Thoracic aorta (tissue), 2 donors: ENCODE measurements at regions not wholly inside any gene's neighbourhood (a gene's known extent, or its start where the extent isn't known, plus 50 kb on each side); places are given as distances from the start of the nearest gene placed in this dataset.
"Not testable (repeated sequence)": the region's sequence is repeated elsewhere in the genome, so short reads cannot be mapped to it uniquely, and the experiment has no call there.

Source experiments
- ATAC-seq: fragments of 150-250 bp; one replicate; pipeline ENCODE4 v1.8.0; 2017; ENCODE audit warnings: low read depth; ENCODE audit not compliant: insufficient number of reproducible peaks, low FRiP score
- DNase-seq: peaks from one replicate; pipeline ENCODE4 v3.0.0-alpha.2; 2020; ENCODE audit warnings: low spot score
- H3K27ac ChIP-seq, 2 donors: fragments of 200-600 bp; sonication (generic); 1 replicate in 1 of 2; 2 replicates in 1 of 2; pipeline ENCODE4 v1.5.1; 2016; ENCODE audit warnings: mild to moderate bottlenecking in 2 of 2, moderate library complexity in 2 of 2
- H3K27me3 ChIP-seq: fragments of 200-600 bp; sonication (generic); replicated peaks from 2 replicates; pipeline ENCODE4 v1.6.0; 2016; ENCODE audit warnings: mild to moderate bottlenecking; ENCODE audit not compliant: insufficient read depth
- H3K36me3 ChIP-seq: fragments of 200-600 bp; sonication (generic); one replicate; pipeline ENCODE4 v1.5.1; 2016
- H3K4me1 ChIP-seq, 2 donors: fragments of 200-600 bp; sonication (generic); 1 replicate in 1 of 2; 2 replicates in 1 of 2; pipeline versions ENCODE4 v1.5.1 to v1.6.0; 2016; ENCODE audit warnings: low read depth in 2 of 2, mild to moderate bottlenecking in 1 of 2; ENCODE audit not compliant: control insufficient read depth in 1 of 2
- H3K4me3 ChIP-seq: fragments of 200-600 bp; sonication (generic); 2 replicates; pipeline ENCODE4 v1.5.1; 2016; ENCODE audit warnings: mild to moderate bottlenecking
- H3K9me3 ChIP-seq: fragments of 200-600 bp; sonication (generic); 2 replicates; pipeline ENCODE4 v1.5.1; 2016
- CTCF ChIP-seq: fragments of 200-600 bp; sonication (generic); IDR thresholded peaks from one replicate; pipeline ENCODE4 v1.5.1; 2019; ENCODE audit warnings: antibody characterized with exemption

- Histone ChIP-seq H3K4me3 (no peak overlapping the region), H3K4me1 (no peaks in the 10 kb centered on the region), H3K9me3 (no peaks in the 10 kb centered on the region), H3K27ac (no peak overlapping the region), H3K27me3 (no peaks in the 10 kb centered on the region), H3K36me3 (no peaks in the 10 kb centered on the region)
- DNase-seq (no peak), ATAC-seq (no peak)
- TF ChIP-seq CTCF: no peak
Observed at GRCh38 chr4:124993838-124994237, 281.3 kb upstream of the ANKRD50 start.

GRCh38 chr4:124990398-124990797 lies 277.9 kb upstream of the ANKRD50 start:
- H3K4me3 ChIP-seq: no peak overlapping the region
- no peak overlapping the region for H3K27ac ChIP-seq
- no peak for ATAC-seq
- no peaks in the 10 kb centered on the region for H3K4me1 ChIP-seq
- H3K27me3 ChIP-seq: no peaks in the 10 kb centered on the region
- no peaks in the 10 kb centered on the region for H3K9me3 ChIP-seq
- H3K36me3 ChIP-seq: no peaks in the 10 kb centered on the region
- DNase-seq: no peak
- TF ChIP-seq CTCF: no peak

GRCh38 chr4:124980276-124980752 lies 267.8 kb upstream of the ANKRD50 start:
- DNase-seq (no peak), ATAC-seq (no peak)
- no peak for TF ChIP-seq CTCF
- H3K36me3 ChIP-seq: no peaks in the 10 kb centered on the region
- no peak overlapping the region for H3K4me3 ChIP-seq
- no peaks in the 10 kb centered on the region for H3K27me3 ChIP-seq
- H3K27ac ChIP-seq: no peak overlapping the region
- H3K4me1 ChIP-seq: no peaks in the 10 kb centered on the region
- no peaks in the 10 kb centered on the region for H3K9me3 ChIP-seq

GRCh38 chr4:124978536-124978935 lies 266.0 kb upstream of the ANKRD50 start:
- DNase-seq, H3K4me3 ChIP-seq, H3K36me3 ChIP-seq, H3K4me1 ChIP-seq, H3K27ac ChIP-seq, ATAC-seq, H3K27me3 ChIP-seq, H3K9me3 ChIP-seq: not testable (repeated sequence)

- Histone ChIP-seq H3K4me1 (no peaks in the 10 kb centered on the region), H3K27ac (no peak overlapping the region), H3K36me3 (no peaks in the 10 kb centered on the region), H3K4me3 (no peak overlapping the region), H3K27me3 (no peaks in the 10 kb centered on the region), H3K9me3 (no peaks in the 10 kb centered on the region)
- DNase-seq: no peak
- no peak for ATAC-seq
- no peak for TF ChIP-seq CTCF
Observed at GRCh38 chr4:124977045-124977444, 264.5 kb upstream of the ANKRD50 start.

GRCh38 chr4:124974152-124974551 lies 261.6 kb upstream of the ANKRD50 start:
- TF ChIP-seq CTCF: no peak
- Histone ChIP-seq H3K27ac (no peak overlapping the region), H3K4me1 (no peaks in the 10 kb centered on the region), H3K9me3 (no peaks in the 10 kb centered on the region), H3K36me3 (no peaks in the 10 kb centered on the region), H3K27me3 (no peaks in the 10 kb centered on the region), H3K4me3 (no peak overlapping the region)
- DNase-seq (no peak), ATAC-seq (no peak)
